NCI-H2171 treated with DMSO at 0.1 percent for 48 hours (cell line): ENCODE measurements at regions not wholly inside any gene's neighbourhood (a gene's known extent, or its start where the extent isn't known, plus 50 kb on each side); places are given as distances from the start of the nearest gene placed in this dataset.

Experiments
- DNase-seq: peaks from one replicate; lab custom pipeline; 2025; lab: John Stamatoyannopoulos, UW

- peak; percentile 17 for DNase-seq
Measured at GRCh38 chr10:110414548-110415309, 83.0 kb upstream of the DUSP5 start.

GRCh38 chr10:110415809-110416208 is 81.9 kb upstream of the DUSP5 start:
- no peak for DNase-seq

- DNase-seq: no peak
Measured at GRCh38 chr10:110416776-110417711, 80.7 kb upstream of the DUSP5 start.

- no peak for DNase-seq
Measured at GRCh38 chr10:110418218-110418617, 79.5 kb upstream of the DUSP5 start.

- DNase-seq: no peak
Measured at GRCh38 chr10:110419265-110419664, 78.4 kb upstream of the DUSP5 start.

GRCh38 chr10:110420401-110421193 is 77.1 kb upstream of the DUSP5 start:
- no peak for DNase-seq

- DNase-seq: no peak
Measured at GRCh38 chr10:110421512-110422138, 76.1 kb upstream of the DUSP5 start.

- DNase-seq: no peak
Measured at GRCh38 chr10:110422548-110422947, 75.2 kb upstream of the DUSP5 start.

GRCh38 chr10:110423650-110424049 is 74.1 kb upstream of the DUSP5 start:
- no peak for DNase-seq

GRCh38 chr10:110425684-110426293 is 71.9 kb upstream of the DUSP5 start:
- DNase-seq: no peak

- no peak for DNase-seq
Measured at GRCh38 chr10:110426294-110427181, 71.2 kb upstream of the DUSP5 start.

GRCh38 chr10:110429301-110429700 is 68.4 kb upstream of the DUSP5 start:
- DNase-seq: no peak

- no peak for DNase-seq
Measured at GRCh38 chr10:110430340-110431273, 67.1 kb upstream of the DUSP5 start.

- no peak for DNase-seq
Measured at GRCh38 chr10:110431659-110432058, 66.0 kb upstream of the DUSP5 start.

- DNase-seq: no peak
Measured at GRCh38 chr10:110432084-110432483, 65.6 kb upstream of the DUSP5 start.

GRCh38 chr10:110432814-110433565 is 64.7 kb upstream of the DUSP5 start:
- no peak for DNase-seq

- no peak for DNase-seq
Measured at GRCh38 chr10:110433740-110434139, 64.0 kb upstream of the DUSP5 start.

- DNase-seq: peak; percentile 4
Measured at GRCh38 chr10:110434489-110435096, 63.1 kb upstream of the DUSP5 start.
